Astrocyte of the cerebellum (primary cell): ENCODE measurements at regions not wholly inside any gene's neighbourhood (a gene's known extent, or its start where the extent isn't known, plus 50 kb on each side); places are given as distances from the start of the nearest gene placed in this dataset.
A peak's percentile ranks its signal among the peaks of the same experiment; 100 is the strongest.

Source experiments
- DNase-seq: peaks from one replicate; pipeline ENCODE4 v3.0.0-alpha.2; 2011; ENCODE audit warnings: low read depth
- H3K4me3 ChIP-seq: 2 replicates; pipeline ENCODE4 v1.5.1; 2011; ENCODE audit warnings: mild to moderate bottlenecking, low read depth, low read length, moderate library complexity
- in situ Hi-C: cut with HindIII; loops from 2 replicates; pipeline ENCODE4 v1.10.0; 2017; ENCODE audit warnings: low sequenced_read_pairs
- TF ChIP-seq, protein P1 (sequence below): IDR thresholded peaks from 2 replicates; pipeline ENCODE4 v1.5.1; 2012; ENCODE audit warnings: low read length, low read depth, moderate library complexity, mild to moderate bottlenecking; ENCODE audit errors: missing control alignments

DNA sequence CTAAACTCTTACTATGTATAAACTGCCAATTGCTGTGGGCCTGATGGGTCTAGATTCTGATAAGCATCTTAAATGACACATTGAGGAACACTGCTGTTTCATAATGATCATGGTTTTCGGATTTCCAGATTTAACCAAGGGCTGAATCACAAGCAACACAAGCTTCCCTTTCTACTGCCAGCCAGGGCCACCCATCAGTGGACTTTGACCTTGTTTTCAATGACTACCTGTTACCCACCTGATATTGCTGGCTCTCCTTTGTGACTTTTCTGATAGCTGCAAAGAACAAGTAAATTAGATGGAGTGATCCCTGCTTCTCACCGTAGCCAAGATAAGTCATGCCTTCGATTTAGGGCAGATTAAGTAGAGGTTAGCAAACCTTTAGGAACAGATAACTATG, 259.0 kb downstream of the PAX3 start:
- DNase-seq, result no peak
- H3K4me3 ChIP-seq, result no peak overlapping the region
- TF ChIP-seq, protein P1, sequence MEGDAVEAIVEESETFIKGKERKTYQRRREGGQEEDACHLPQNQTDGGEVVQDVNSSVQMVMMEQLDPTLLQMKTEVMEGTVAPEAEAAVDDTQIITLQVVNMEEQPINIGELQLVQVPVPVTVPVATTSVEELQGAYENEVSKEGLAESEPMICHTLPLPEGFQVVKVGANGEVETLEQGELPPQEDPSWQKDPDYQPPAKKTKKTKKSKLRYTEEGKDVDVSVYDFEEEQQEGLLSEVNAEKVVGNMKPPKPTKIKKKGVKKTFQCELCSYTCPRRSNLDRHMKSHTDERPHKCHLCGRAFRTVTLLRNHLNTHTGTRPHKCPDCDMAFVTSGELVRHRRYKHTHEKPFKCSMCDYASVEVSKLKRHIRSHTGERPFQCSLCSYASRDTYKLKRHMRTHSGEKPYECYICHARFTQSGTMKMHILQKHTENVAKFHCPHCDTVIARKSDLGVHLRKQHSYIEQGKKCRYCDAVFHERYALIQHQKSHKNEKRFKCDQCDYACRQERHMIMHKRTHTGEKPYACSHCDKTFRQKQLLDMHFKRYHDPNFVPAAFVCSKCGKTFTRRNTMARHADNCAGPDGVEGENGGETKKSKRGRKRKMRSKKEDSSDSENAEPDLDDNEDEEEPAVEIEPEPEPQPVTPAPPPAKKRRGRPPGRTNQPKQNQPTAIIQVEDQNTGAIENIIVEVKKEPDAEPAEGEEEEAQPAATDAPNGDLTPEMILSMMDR, result no peak
- in situ Hi-C loops, result loop anchor here (25.0 kb wide), 2 partner anchors 272 to 572 kb away; a partner anchor contains a TSS

DNA sequence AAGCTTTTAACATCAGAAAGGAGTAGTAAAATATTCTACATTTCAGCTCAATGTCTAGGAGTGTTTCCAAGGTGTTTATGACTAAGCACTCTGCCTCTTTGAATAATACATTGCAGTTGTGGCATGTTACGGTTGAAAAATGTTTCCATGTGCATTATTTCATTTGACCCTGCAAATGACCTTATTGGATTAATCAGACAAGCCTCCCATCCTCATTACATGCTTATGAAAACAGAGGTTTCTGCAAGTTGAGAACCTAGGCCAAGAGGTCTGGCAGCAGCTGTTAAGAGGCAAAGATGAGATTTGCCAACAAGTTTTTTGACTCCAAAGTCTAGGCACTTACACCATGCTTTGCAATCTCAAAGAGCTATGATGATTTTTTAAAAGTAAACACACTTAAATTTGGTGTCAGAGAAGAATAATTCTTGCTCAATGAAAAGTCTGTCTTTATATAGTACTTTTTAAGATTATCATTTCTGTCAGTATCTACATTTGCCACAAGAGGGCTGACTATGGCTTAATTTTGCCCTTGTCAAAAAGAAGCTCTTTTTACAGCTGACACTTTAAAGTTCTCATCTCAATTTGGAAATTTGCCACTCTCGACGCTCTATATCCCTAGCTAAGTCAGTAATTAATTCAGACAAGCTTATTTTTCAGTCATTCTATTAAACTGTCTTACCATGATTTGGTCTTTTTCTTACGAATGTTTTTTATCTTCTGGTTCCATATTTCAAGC, 260.6 kb downstream of the PAX3 start:
- DNase-seq, result peak; percentile 50
- in situ Hi-C loops, result loop anchor here (25.0 kb wide), 2 partner anchors 274 to 574 kb away; a partner anchor contains a TSS
- TF ChIP-seq, protein P1, result peak; percentile 55
- no peak overlapping the region for H3K4me3 ChIP-seq

DNA sequence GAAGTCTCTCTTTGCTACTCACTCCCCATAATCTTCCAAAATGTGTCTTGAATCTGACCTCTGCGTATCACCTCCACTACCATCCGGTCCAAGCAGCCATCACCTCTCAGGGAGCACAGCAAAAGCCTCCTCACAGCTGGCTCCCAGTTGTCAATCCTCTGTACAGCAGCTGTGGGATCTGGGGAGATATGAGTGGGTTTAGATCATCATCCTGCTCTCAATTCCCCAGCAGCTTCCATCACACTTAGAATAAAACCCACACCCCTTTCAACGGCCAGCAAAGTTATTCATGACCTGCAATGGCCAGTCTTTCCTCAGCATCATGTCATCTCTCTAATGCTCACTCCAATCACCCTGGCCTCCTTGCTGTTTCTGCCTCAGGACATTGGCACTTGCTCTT, 261.6 kb downstream of the PAX3 start:
- in situ Hi-C loops, result loop anchor here (25.0 kb wide), 2 partner anchors 275 to 575 kb away; a partner anchor contains a TSS
- DNase-seq, result no peak
- TF ChIP-seq, protein P1, result no peak

DNA sequence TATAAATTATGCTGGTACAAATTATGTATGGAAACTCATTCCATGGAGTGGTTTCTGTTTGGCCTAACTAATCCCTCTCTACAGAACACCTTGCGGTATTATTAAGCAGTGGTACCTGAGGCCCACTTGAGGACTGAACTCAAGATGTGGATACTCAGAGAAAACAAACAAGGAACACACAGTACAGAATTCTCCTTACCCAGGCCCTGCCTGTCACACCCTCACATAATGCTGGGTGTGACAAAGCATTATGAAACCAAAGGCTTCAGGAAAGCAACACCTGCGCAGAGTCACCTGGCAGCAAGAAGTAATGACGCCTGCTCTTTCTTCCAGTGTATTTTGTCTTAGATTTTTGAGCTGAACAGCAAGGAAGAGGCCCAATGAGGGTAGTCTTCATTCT, 264.7 kb downstream of the PAX3 start:
- in situ Hi-C loops, result loop anchor here (25.0 kb wide), 2 partner anchors 278 to 578 kb away; a partner anchor contains a TSS
- TF ChIP-seq, protein P1, result no peak
- DNase-seq, result no peak
- H3K4me3 ChIP-seq, result no peak overlapping the region

More for the DNA sequence above, 261.6 kb downstream of the PAX3 start:
- H3K4me3 ChIP-seq, result no peak overlapping the region

DNA sequence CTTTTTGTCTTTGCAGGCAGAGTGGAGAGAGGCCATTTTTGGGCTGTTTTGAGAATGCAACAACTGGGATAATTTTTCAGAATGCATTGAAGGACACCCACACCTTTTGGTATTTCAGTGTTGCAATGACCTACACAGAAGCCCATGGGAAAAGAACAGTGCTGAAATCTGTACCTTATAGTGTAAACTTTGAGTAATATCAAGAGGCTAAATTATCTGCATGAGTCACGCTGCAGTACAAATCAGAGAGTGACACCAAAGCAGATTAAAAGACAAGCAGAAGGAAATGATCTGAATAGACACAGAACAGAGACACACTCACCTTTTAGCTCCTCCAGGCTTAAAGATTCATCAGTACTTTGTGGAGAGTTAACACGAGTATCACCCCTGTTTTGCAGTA, 265.3 kb downstream of the PAX3 start:
- in situ Hi-C loops, result loop anchor here (25.0 kb wide), 2 partner anchors 279 to 579 kb away; a partner anchor contains a TSS
- no peak overlapping the region for H3K4me3 ChIP-seq
- TF ChIP-seq, protein P1, result no peak
- no peak for DNase-seq

DNA sequence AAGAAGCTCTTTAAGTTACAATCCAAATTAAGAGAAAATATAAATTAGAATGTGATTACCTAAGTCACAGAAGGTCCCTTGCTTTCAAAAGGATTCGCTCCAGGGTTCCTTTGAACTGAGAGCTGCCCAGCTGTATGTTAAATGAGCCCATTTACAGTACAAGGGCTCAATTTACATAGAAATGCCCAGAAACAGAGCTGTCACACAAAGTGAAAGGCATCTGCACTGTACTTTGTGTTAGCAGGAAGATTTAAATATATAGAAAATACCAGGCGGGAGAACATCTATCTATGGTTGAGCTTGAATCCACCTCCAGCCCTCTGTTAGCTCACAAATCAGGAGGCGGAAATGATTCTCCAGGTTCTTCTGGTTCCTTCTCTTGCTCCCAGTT, 272.9 kb downstream of the PAX3 start:
- TF ChIP-seq, protein P1, result no peak
- no peak for DNase-seq
- no peak overlapping the region for H3K4me3 ChIP-seq
- in situ Hi-C loops, result loop anchor here (25.0 kb wide), 2 partner anchors 286 to 586 kb away; a partner anchor contains a TSS
